ENCODE measurements at regions not wholly inside any gene's neighbourhood (a gene's known extent, or its start where the extent isn't known, plus 50 kb on each side); places are given as distances from the start of the nearest gene placed in this dataset.

- TF ChIP-seq POLR2A (IDR thresholded peaks at IDR 0.05) (no peak), CTCF (IDR thresholded peaks at IDR 0.05) (no peak)
Measured at GRCh38 chr10:35795131-35795824, 153.2 kb upstream of the FZD8 start.

All from upper lobe of left lung (tissue), 4 donors.